ENCODE measurements at regions not wholly inside any gene's neighbourhood (a gene's known extent, or its start where the extent isn't known, plus 50 kb on each side); places are given as distances from the start of the nearest gene placed in this dataset.

- no peak for DNase-seq
Measured at GRCh38 chr1:115203287-115203686, 114.0 kb upstream of the TSPAN2 start.

- DNase-seq = no peak
Measured at GRCh38 chr1:115201598-115201997, 112.3 kb upstream of the TSPAN2 start.

DNA sequence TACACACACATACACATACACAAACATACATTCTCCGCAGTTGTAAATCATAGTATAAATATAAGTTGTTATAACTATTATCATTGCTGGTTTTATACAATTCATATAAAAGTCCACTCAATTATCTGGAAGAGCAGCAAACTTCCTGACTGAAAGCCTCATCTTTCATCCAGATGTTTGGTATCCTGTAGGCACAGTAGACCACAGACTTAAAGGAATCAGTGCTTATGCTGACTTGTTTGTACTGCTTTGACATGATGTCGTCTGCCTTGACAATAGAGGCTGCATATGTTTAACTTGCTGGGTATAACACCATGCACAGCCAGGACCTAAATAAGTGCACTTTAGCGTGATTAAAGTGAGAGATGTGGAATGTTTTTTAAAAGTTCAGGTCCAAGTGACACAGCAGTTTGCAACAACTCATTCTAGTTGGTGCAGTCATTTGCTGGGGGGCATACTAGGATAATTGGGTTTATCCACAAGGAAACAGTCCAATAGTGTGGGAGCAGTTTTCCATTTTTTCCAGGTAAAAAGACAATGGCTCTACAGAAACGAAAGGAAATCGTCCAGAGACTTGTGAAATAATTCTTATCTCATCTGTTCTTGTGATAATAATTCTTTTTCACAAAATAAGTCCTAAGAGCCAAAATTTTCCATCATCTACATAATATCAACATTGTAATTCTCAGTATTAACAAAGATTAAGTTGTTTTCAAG lies 110.3 kb upstream of the TSPAN2 start:
- DNase-seq = no peak

GRCh38 chr1:115198938-115199337 lies 109.6 kb upstream of the TSPAN2 start:
- peak in 1 of 2 experiments; percentile 6 for DNase-seq

DNA sequence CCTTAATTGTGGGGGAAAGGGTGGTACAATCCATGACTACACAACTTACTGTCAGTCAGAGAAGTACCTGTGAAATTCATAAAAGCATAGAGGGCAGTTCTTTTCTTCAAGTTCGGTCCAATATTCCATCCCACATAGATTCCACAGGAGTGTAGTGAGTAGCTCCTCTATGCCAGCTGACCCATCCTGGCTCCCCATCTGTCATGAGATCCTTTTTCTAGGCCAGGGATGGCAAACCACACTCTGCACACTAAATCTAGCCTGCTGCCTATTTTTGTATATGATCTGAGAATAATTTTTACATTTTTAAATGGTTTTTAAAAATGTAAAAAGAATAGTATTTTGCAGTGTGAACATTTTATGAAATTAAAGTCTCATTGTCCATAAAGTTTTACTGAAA lies 107.0 kb upstream of the TSPAN2 start:
- DNase-seq = no peak

DNA sequence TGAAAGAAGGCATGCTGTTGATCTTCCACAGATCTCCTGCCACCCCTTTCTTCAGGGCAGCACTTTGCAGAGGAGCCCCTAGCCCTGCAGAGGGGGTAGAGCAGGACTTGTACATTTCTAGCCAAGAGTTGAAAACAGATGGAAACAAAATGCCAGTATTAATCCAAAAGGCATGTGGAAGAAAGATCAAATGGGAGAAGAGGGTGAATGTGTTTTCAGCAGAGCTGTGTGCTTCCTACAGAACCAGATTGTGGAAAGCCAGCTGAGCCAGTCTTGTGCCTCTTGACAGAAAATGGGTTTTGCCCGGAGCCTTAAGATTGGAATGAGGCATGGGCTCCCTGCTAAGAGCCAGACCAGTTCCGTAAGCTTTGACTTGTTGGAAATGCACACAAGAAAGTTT lies 105.2 kb upstream of the TSPAN2 start:
- no peak for DNase-seq

- no peak for DNase-seq
Measured at GRCh38 chr1:115193046-115193828, 103.9 kb upstream of the TSPAN2 start.

- DNase-seq = no peak
Measured at GRCh38 chr1:115192200-115192767, 103.0 kb upstream of the TSPAN2 start.

DNA sequence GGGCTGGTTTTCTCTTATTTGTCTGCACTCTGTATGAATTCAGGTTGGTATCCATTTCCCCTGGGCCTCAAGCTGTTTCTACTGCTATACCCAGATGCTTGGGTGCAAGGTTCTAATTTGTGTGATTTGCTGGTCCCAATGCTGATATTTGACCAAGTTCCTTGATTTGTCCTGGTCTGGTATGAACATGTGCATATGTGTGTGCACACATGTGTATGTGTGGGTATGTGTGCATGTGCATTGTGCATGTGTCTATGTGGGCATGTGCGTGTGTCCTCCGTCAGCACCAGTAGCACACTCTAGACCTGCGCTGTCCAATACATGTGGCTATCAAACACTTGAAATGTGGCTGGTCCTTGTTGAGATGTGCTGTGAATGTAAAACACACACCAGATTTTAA lies 102.4 kb upstream of the TSPAN2 start:
- no peak for DNase-seq

GRCh38 chr1:115190540-115191170 lies 101.4 kb upstream of the TSPAN2 start:
- DNase-seq = no peak

DNA sequence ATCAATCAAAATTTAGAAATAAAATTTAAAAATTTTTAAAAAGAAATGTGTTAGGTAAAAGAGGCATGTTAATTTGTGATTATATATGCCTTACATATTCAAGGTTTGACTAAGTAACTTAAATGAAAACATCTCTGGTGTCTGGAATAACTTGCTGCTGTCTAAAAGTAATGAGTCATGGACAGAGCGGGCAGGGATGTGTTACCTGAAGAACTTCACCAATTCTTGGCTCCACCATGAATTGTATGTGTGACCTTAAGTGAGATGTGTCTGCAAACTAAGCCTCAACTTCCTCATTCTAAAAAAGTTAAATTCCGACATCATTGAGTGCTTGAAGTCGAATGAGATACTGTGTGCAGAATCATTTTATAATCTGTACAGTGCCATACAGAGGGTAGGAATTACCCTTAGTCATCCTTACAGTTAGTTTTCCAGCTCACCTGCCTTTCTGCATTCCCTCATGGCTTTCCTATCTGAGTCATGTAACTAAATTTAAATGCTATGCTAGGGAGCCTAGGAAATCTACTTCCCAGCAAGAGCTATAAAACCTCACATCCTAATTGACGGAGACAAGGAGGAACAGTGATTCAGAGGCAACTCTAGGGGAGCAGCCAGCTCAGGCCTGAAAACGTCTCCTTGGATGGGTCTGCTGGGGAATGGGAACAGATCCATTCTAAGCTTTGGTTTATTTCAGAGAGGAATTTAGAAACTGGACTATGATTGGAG lies 100.7 kb upstream of the TSPAN2 start:
- DNase-seq = no peak

- no peak for DNase-seq
Measured at GRCh38 chr1:115188680-115189395, 99.5 kb upstream of the TSPAN2 start.

GRCh38 chr1:115186711-115187265 lies 97.5 kb upstream of the TSPAN2 start:
- DNase-seq = no peak

- no peak for DNase-seq
Measured at GRCh38 chr1:115185336-115185735, 96.0 kb upstream of the TSPAN2 start.

- no peak for DNase-seq
Measured at GRCh38 chr1:115184951-115185331, 95.6 kb upstream of the TSPAN2 start.

DNA sequence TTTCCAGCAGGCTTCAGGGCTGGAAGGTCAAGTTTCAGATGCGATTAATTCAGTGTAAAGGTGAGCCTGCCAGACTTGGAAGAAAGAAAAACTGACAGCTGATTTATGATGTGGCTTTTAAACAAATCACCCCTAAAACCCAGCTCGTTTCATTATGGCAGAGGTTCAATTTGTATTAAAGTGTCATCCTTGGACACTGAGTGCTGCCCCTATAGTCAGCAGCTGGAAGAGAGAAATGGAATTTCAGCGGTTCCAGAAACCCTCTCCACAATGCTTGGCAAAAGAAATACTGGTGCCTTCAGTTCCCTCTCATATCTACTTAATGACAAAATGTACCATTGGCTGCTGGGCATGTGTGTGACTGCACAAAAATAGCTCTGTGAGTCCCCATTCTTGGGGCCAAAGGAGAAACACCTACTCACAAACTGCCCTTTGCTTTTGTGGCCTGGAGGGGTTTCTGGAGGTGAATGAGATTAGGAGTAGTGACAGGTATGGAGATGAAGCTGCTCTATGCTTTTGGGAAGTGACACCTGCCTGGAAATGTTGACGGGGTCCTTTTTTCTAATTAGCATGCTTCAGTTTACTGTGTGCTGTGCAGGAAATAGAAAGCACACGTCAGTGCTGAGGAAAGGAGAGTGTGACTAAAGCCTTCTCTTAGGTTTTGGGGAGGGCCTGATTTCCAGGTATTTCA lies 95.1 kb upstream of the TSPAN2 start:
- DNase-seq = no peak

- DNase-seq = no peak
Measured at GRCh38 chr1:115183721-115184259, 94.5 kb upstream of the TSPAN2 start.

GRCh38 chr1:115183158-115183557 lies 93.9 kb upstream of the TSPAN2 start:
- DNase-seq = no peak

DNA sequence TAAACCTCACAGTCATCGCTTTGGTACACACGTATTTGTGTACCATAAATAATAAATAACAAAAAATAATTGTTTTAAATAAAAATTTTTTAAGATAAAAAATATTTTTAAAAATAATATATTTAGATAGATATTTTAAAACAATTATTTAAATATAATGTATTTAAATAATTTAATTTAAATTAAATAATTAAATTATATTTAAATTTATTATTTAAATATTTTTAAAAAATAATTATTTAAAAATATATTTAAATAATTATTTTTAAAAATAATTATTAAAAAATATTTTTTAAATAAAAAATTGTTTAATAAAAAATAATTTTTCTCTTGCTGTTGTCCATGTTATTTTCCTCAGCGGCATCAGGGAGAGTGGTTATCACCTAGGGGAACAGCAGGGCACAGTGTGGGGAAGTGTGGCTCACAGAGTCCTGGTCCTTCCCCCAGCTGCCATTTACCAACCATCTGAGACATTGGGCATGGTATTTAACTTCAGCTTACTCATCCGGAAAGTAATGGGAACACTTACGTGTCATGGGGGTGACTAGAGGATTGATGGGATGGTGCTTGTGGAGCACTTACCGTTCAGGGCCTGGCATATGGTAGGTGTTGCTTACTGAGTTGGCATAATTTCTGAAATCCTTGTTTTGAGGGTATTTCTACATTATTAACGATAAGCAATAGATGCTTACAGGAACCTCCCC lies 92.9 kb upstream of the TSPAN2 start:
- DNase-seq = no peak

GRCh38 chr1:115181231-115181630 lies 91.9 kb upstream of the TSPAN2 start:
- DNase-seq = no peak

All from NCI-H2081 (cell line).